ENCODE measurements at regions not wholly inside any gene's neighbourhood (a gene's known extent, or its start where the extent isn't known, plus 50 kb on each side); places are given as distances from the start of the nearest gene placed in this dataset.
"Not testable (repeated sequence)": the region's sequence is repeated elsewhere in the genome, so short reads cannot be mapped to it uniquely, and the experiment has no call there.

DNA sequence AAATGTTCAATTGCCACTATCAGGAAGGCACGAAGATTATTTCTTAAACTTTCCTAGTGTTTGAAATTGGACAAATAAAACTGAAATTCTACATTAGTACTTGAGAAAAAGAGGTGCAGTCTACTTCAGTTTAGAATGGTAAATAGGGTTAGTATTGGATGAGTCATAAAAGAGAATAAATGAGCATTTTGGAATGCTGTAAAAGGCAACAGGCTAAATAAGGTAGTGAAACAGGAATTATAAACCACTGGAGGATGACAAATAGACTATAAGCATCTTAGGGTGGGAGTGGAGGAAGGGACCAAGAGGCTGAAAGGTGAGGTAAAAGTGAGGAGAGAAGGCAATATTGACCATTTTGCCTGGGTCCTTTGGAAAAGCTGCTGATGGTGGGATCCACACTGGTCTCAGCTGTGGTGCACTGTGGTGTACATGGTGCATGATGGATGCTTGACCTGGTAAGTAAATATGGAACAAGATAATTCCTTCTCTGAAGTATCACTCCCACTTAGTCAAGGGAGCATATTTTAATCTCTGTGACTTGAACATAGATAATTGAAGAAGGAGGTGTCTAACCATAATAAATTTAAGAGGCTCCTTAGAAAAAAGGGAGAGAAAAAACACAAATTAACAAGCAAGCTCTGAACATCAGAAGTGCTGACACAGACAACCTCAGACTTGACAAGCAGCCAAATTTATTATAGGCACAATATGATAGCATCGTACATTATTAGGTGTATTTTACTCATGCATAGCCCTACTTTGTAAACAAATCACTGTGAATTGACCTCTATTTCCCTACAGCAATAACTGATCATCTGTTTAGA lies 76.4 kb upstream of the SCIN start:
- peaks cover 5% of the 10 kb centered on the region for H3K4me1 Mint-ChIP-seq (ENCODE audit: low read depth)

DNA sequence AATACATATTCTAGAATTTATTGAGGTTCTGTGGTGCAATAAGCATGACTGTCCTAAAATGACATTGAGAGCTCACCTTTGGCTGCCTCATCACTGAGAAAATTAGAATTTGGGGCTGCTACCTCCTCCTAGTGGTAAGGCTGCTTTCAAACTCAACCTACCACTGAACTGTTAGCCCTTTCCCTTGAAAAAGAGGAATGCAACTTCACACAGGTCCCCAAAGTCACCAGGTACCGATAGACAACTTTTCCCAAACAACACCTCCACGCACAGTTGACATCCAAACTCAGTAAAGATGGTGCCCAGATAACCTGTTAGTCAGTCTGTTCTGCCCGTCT lies 75.9 kb upstream of the SCIN start:
- DNase-seq (ENCODE audit: low spot score): no peak
- TF ChIP-seq, protein P1, sequence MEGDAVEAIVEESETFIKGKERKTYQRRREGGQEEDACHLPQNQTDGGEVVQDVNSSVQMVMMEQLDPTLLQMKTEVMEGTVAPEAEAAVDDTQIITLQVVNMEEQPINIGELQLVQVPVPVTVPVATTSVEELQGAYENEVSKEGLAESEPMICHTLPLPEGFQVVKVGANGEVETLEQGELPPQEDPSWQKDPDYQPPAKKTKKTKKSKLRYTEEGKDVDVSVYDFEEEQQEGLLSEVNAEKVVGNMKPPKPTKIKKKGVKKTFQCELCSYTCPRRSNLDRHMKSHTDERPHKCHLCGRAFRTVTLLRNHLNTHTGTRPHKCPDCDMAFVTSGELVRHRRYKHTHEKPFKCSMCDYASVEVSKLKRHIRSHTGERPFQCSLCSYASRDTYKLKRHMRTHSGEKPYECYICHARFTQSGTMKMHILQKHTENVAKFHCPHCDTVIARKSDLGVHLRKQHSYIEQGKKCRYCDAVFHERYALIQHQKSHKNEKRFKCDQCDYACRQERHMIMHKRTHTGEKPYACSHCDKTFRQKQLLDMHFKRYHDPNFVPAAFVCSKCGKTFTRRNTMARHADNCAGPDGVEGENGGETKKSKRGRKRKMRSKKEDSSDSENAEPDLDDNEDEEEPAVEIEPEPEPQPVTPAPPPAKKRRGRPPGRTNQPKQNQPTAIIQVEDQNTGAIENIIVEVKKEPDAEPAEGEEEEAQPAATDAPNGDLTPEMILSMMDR (IDR thresholded peaks at IDR 0.05): no peak
- H3K27ac Mint-ChIP-seq (ENCODE audit: unreplicated experiment): no peak overlapping the region

More for the DNA sequence above, 76.4 kb upstream of the SCIN start:
- Mint-ChIP-seq H3K27me3 (ENCODE audit: low read depth) (peaks cover 1% of the 10 kb centered on the region), H3K36me3 (ENCODE audit: low read depth) (peaks cover 2% of the 10 kb centered on the region), H3K9me3 (ENCODE audit: low read depth) (peaks cover 2% of the 10 kb centered on the region), H3K4me3 (ENCODE audit: unreplicated experiment) (no peak overlapping the region), H3K27ac (ENCODE audit: unreplicated experiment) (no peak overlapping the region)
- no peak for DNase-seq (ENCODE audit: low spot score)
- TF ChIP-seq, protein P1 (IDR thresholded peaks at IDR 0.05): no peak

DNA sequence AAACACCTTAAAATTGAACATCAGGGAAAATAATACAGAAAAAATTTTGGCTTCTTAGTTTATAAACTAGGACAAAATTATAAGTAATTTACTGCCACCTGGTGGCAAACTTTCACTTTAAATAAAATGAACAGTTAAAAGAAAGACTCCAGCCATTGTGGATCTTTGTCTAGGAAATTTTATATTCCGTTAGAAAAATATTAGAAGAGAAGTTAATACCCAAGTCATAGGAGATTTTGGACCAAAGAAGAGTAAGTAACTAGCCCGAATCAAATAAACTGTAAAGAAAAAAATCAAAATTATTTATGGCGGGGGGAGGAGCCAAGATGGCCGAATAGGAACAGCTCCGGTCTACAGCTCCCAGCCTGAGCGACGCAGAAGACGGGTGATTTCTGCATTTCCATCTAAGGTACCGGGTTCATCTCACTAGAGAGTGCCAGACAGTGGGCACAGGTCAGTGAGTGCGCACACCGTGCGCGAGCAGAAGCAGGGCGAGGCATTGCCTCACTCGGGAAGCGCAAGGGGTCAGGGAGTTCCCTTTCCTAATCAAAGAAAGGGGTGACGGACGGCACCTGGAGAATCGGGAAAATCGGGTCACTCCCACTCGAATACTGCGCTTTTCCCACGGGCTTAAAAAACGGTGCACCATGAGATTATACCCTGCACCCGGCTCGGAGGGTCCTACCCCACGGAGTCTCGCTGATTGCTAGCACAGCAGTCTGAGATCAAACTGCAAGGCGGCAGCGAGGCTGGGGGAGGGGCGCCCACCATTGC lies 73.4 kb upstream of the SCIN start:
- DNase-seq (ENCODE audit: low spot score); H3K4me1 Mint-ChIP-seq (ENCODE audit: low read depth); H3K36me3 Mint-ChIP-seq (ENCODE audit: low read depth); H3K27me3 Mint-ChIP-seq (ENCODE audit: low read depth); H3K9me3 Mint-ChIP-seq (ENCODE audit: low read depth): not testable (repeated sequence)
- Mint-ChIP-seq H3K27ac (ENCODE audit: unreplicated experiment) (peak overlapping the region; percentile 78), H3K4me3 (ENCODE audit: unreplicated experiment) (peak overlapping the region; percentile 87)
- TF ChIP-seq, protein P1 (IDR thresholded peaks at IDR 0.05): peak; percentile 89

More for the DNA sequence above, 75.9 kb upstream of the SCIN start:
- H3K4me1 Mint-ChIP-seq (ENCODE audit: low read depth): peaks cover 5% of the 10 kb centered on the region
- peaks cover 4% of the 10 kb centered on the region for H3K9me3 Mint-ChIP-seq (ENCODE audit: low read depth)
- no peak overlapping the region for H3K4me3 Mint-ChIP-seq (ENCODE audit: unreplicated experiment)
- H3K27me3 Mint-ChIP-seq (ENCODE audit: low read depth): peaks cover 1% of the 10 kb centered on the region
- H3K36me3 Mint-ChIP-seq (ENCODE audit: low read depth): peaks cover 3% of the 10 kb centered on the region

DNA sequence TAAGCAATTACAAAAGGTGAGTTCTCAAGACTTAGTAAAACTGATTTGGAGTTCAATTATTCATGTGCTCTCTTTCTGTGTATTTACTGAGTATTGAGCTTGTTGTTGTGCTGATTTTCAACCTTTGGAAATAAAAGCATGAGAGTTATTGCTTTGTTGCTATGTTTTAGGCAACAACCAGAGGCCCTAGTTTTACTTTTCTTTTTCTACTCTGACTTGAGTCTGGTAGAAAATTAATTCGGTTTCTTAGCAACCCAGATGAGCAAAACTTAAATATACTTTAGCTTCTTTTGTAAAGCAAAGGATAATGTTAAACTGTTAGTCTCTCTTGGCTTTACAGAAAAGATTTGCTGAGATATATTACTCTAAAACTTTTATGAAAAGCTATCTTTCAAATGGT lies 66.4 kb upstream of the SCIN start:
- H3K27ac Mint-ChIP-seq (ENCODE audit: unreplicated experiment): no peak overlapping the region
- H3K9me3 Mint-ChIP-seq (ENCODE audit: low read depth): peaks cover under 1% of the 10 kb centered on the region
- no peak for DNase-seq (ENCODE audit: low spot score)
- no peak overlapping the region for H3K4me3 Mint-ChIP-seq (ENCODE audit: unreplicated experiment)
- no peaks in the 10 kb centered on the region for H3K4me1 Mint-ChIP-seq (ENCODE audit: low read depth)
- H3K36me3 Mint-ChIP-seq (ENCODE audit: low read depth): peaks cover under 1% of the 10 kb centered on the region
- H3K27me3 Mint-ChIP-seq (ENCODE audit: low read depth): no peaks in the 10 kb centered on the region
- TF ChIP-seq, protein P1 (IDR thresholded peaks at IDR 0.05): no peak

DNA sequence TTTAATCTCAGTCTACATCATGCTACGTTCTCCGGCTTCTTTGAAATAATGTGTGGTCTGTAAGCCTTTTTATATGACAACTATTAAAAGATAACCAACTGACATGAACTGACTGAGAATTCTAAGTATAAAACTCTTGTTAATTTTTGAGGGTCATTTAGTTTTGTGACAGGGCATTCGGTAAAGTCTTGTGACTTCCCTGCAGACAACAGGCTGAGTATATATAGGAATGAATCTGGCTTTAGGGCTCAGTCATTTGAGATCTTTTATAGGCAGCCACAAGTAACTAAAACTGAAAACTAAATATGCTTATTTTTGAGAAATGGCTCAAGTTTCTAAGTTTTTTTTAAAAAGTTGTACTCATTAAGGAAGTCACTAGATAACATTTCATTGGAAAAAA lies 62.5 kb upstream of the SCIN start:
- H3K27ac Mint-ChIP-seq (ENCODE audit: unreplicated experiment): no peak overlapping the region
- DNase-seq (ENCODE audit: low spot score): no peak
- no peaks in the 10 kb centered on the region for H3K4me1 Mint-ChIP-seq (ENCODE audit: low read depth)
- no peaks in the 10 kb centered on the region for H3K36me3 Mint-ChIP-seq (ENCODE audit: low read depth)
- H3K9me3 Mint-ChIP-seq (ENCODE audit: low read depth): no peaks in the 10 kb centered on the region
- TF ChIP-seq, protein P1 (IDR thresholded peaks at IDR 0.05): no peak
- no peaks in the 10 kb centered on the region for H3K27me3 Mint-ChIP-seq (ENCODE audit: low read depth)
- H3K4me3 Mint-ChIP-seq (ENCODE audit: unreplicated experiment): no peak overlapping the region

Measured in chondrocyte (in vitro differentiated cells).